GM23338 (cell line): ENCODE measurements at regions not wholly inside any gene's neighbourhood (a gene's known extent, or its start where the extent isn't known, plus 50 kb on each side); places are given as distances from the start of the nearest gene placed in this dataset.

Source experiments
- ATAC-seq: fragments of 200-7000 bp; cut with Tn5 transposase; 3 replicates; pipeline ENCODE4 v1.9.1; 2020
- DNase-seq: peaks from one replicate; pipeline ENCODE4 v3.0.0-alpha.2; 2015; ENCODE audit warnings: low spot score
- H2AFZ ChIP-seq: fragments of 200-600 bp; sonication (generic); 2 replicates; pipeline ENCODE4 v1.8.0; 2016; ENCODE audit warnings: antibody characterized with exemption, mild to moderate bottlenecking, moderate library complexity
- H3F3A ChIP-seq: fragments of 200-600 bp; sonication (generic); replicated peaks from 2 replicates; pipeline ENCODE4 v1.8.0; 2017; ENCODE audit warnings: antibody characterized with exemption, mixed run types, low read depth
- H3K27ac ChIP-seq: fragments of 200-600 bp; sonication (generic); 2 replicates; pipeline ENCODE4 v1.6.1; 2016; ENCODE audit warnings: low read depth
- H3K27me3 ChIP-seq: fragments of 200-600 bp; sonication (generic); 2 replicates; pipeline ENCODE4 v1.8.0; 2016; ENCODE audit warnings: mild to moderate bottlenecking, mixed run types, moderate library complexity; ENCODE audit not compliant: insufficient read depth
- H3K36me3 ChIP-seq: fragments of 200-600 bp; sonication (generic); 2 replicates; pipeline ENCODE4 v1.8.0; 2016; ENCODE audit warnings: mild to moderate bottlenecking; ENCODE audit not compliant: insufficient read depth
- H3K4me1 ChIP-seq: fragments of 200-600 bp; sonication (generic); 2 replicates; pipeline ENCODE4 v1.8.0; 2016; ENCODE audit warnings: mild to moderate bottlenecking, moderate library complexity; ENCODE audit not compliant: insufficient read depth
- H3K4me2 ChIP-seq: fragments of 200-600 bp; sonication (generic); 2 replicates; pipeline ENCODE4 v1.7.1; 2017; ENCODE audit warnings: mixed run types
- H3K4me3 ChIP-seq: fragments of 200-600 bp; sonication (generic); 2 replicates; pipeline ENCODE4 v1.6.1; 2016; ENCODE audit warnings: mixed run types
- H3K79me2 ChIP-seq: fragments of 200-600 bp; sonication (generic); replicated peaks from 2 replicates; pipeline ENCODE4 v1.8.0; 2017; ENCODE audit warnings: mild to moderate bottlenecking; ENCODE audit not compliant: insufficient read depth
- H3K9me2 ChIP-seq: fragments of 200-600 bp; sonication (generic); 2 replicates; pipeline ENCODE4 v1.8.0; 2017; ENCODE audit not compliant: insufficient read depth
- H4K20me1 ChIP-seq: fragments of 200-600 bp; sonication (generic); replicated peaks from 2 replicates; pipeline ENCODE4 v1.8.0; 2017; ENCODE audit warnings: mild to moderate bottlenecking; ENCODE audit not compliant: insufficient read depth
- H3K27ac Mint-ChIP-seq: 2 replicates; pipeline ENCODE4 v1.8.0; 2020; ENCODE audit warnings: inconsistent platforms, mild to moderate bottlenecking, moderate library complexity, mixed read lengths
- H3K27me3 Mint-ChIP-seq: 3 replicates; pipeline ENCODE4 v1.8.0; 2022; ENCODE audit warnings: low read depth, mild to moderate bottlenecking, moderate library complexity, mixed read lengths, inconsistent platforms; ENCODE audit not compliant: insufficient read depth, poor library complexity
- H3K36me3 Mint-ChIP-seq: 3 replicates; pipeline ENCODE4 v1.8.0; 2021; ENCODE audit warnings: low read depth, mild to moderate bottlenecking, inconsistent platforms, moderate library complexity, mixed read lengths
- H3K4me1 Mint-ChIP-seq: 3 replicates; pipeline ENCODE4 v1.8.0; 2020; ENCODE audit warnings: mild to moderate bottlenecking, inconsistent platforms, mixed read lengths
- H3K4me3 Mint-ChIP-seq: 3 replicates; pipeline ENCODE4 v1.8.0; 2021; ENCODE audit warnings: moderate library complexity, mild to moderate bottlenecking, inconsistent platforms, mixed read lengths
- H3K9me3 Mint-ChIP-seq: 3 replicates; pipeline ENCODE4 v1.8.0; 2020; ENCODE audit warnings: moderate library complexity, mild to moderate bottlenecking, inconsistent platforms, mixed read lengths
- CREB1 ChIP-seq: fragments of 250-450 bp; sonication (Bioruptor Pico); IDR thresholded peaks from 2 replicates; pipeline ENCODE4 v1.5.0; 2020; ENCODE audit warnings: low read depth, mild to moderate bottlenecking, moderate library complexity
- EZH2 ChIP-seq: fragments of 200-600 bp; sonication (generic); IDR thresholded peaks from one replicate; pipeline ENCODE4 v1.8.0; 2017; ENCODE audit warnings: antibody characterized with exemption, mild to moderate bottlenecking, low read depth; ENCODE audit not compliant: unreplicated experiment
- EZH2phosphoT487 ChIP-seq: fragments of 200-600 bp; sonication (generic); IDR thresholded peaks from one replicate; pipeline ENCODE4 v1.8.1; 2018; ENCODE audit warnings: antibody characterized with exemption; ENCODE audit not compliant: unreplicated experiment
- NANOG ChIP-seq: IDR thresholded peaks from 2 replicates; pipeline ENCODE4 v1.6.1; 2016; ENCODE audit warnings: antibody characterized with exemption, borderline replicate concordance
- STAT1 ChIP-seq: IDR thresholded peaks from one replicate; pipeline ENCODE4 v1.6.1; 2016; ENCODE audit warnings: antibody characterized with exemption; ENCODE audit not compliant: unreplicated experiment
- ZNF114 ChIP-seq: fragments of 250-450 bp; sonication (Bioruptor Pico); IDR thresholded peaks from 2 replicates; pipeline ENCODE4 v1.5.0; 2020; ENCODE audit warnings: mild to moderate bottlenecking, moderate library complexity
- ZNF331 ChIP-seq: fragments of 250-450 bp; sonication (Bioruptor Pico); IDR thresholded peaks from 2 replicates; pipeline ENCODE4 v1.5.0; 2020; ENCODE audit warnings: low read depth, mild to moderate bottlenecking, moderate library complexity
- TF ChIP-seq, protein P1 (sequence below), 2 experiments: fragments of 200-600 bp in 1 of 2; sonication (generic) in 1 of 2; conservative IDR thresholded peaks; 2 replicates each; pipeline versions ENCODE4 v1.5.1 to v1.6.1; 2016 to 2017; ENCODE audit warnings: antibody characterized with exemption in 2 of 2, low read depth in 2 of 2, mild to moderate bottlenecking in 2 of 2, moderate library complexity in 1 of 2
- TF ChIP-seq, protein P2 (sequence below): fragments of 250-450 bp; sonication (Bioruptor Pico); IDR thresholded peaks from 2 replicates; pipeline ENCODE4 v1.5.0; 2020; ENCODE audit warnings: mild to moderate bottlenecking, moderate library complexity

DNA sequence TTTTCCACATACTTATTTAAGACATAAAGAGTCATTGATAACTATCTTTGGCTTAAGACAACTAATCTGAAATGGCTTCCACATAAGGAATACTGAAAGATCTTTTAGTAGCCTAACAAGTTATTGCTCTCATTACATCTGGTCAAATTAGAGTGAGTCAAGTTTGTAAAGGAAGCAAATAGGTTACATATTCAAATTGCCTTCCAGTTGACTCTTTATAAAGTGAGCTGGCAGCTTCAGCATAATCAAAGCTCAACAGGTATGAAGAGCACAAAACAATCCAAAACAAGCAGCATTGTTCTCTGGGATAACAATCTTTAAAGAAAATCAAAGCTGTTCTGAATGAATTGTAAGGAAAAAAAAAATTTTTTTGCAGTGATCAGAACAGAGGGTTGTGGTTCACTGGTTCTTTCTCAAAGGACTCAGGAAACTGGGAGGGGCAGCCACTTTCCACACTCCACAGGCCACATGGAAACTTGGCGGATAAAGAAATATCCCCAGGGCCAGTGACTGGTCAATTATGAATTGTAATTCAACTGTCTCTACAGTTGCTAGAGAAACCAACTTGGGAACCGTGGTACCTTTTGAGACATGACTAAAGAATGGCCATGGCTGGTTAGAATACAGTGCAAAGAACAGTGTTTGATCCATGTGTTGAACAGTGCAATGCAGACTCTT, 369.3 kb upstream of the KCNH7 start:
- H3F3A ChIP-seq: no peaks in the 10 kb centered on the region
- H3K27ac ChIP-seq: no peak overlapping the region
- no peak overlapping the region for H3K4me2 ChIP-seq
- peak overlapping the region; percentile 82 for H2AFZ ChIP-seq
- H3K27me3 ChIP-seq: no peaks in the 10 kb centered on the region
- H3K27ac Mint-ChIP-seq: no peak overlapping the region
- H3K36me3 ChIP-seq: no peaks in the 10 kb centered on the region
- H3K79me2 ChIP-seq: no peaks in the 10 kb centered on the region
- no peaks in the 10 kb centered on the region for H4K20me1 ChIP-seq
- TF ChIP-seq NANOG (no peak), CREB1 (CRISPR knock-in tag) (no peak), STAT1 (no peak)
- DNase-seq (no peak), ATAC-seq (no peak)
- no peak overlapping the region for H3K4me3 Mint-ChIP-seq
- H3K9me3 Mint-ChIP-seq: no peaks in the 10 kb centered on the region
- peaks cover 9% of the 10 kb centered on the region; the same call in 2 of the 3 replicates for H3K4me1 Mint-ChIP-seq
- H3K27me3 Mint-ChIP-seq: no peaks in the 10 kb centered on the region
- no peak overlapping the region for H3K4me3 ChIP-seq
- no peaks in the 10 kb centered on the region for H3K36me3 Mint-ChIP-seq
- H3K4me1 ChIP-seq: peaks cover 6% of the 10 kb centered on the region; the same call in 1 of the 2 replicates
- no peaks in the 10 kb centered on the region for H3K9me2 ChIP-seq

DNA sequence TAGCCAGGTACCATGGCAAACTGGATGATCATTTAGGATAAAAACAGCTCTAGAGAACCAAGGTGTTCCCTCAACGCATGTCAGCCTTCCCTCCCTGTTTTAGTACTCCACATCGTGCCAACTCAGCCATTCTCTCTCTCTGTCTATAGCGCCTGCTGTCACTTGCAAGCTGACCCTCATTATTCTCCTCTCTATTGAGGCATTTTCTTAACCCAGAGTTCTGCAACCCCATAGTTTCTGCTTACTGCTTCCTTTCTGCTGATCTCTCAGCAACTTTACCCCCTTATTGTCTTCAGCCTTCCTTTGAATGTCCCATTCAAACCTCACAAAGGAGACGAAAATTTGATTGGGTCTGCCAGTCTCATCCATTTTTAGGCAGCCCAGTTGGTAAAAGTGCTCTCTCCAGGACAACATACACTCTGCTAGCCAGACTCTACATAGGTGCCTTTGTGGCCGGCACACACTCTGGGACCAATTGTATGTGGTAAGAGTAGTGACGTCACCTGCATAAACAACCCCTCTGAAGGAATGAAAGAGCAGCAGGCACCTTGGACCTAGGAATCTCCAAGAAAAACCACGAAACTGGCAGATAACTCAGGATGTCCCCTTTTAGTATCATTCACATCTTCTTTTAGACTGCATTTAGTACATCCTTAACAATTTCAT, 367.2 kb upstream of the KCNH7 start:
- H3K4me1 Mint-ChIP-seq: peaks cover 9% of the 10 kb centered on the region; the same call in 2 of the 3 replicates
- H3K4me3 Mint-ChIP-seq: no peak overlapping the region
- ATAC-seq (peak; percentile 73), DNase-seq (no peak)
- peak overlapping the region; percentile 81 for H2AFZ ChIP-seq
- peaks cover 6% of the 10 kb centered on the region; the same call in 1 of the 2 replicates for H3K4me1 ChIP-seq
- H3F3A ChIP-seq: no peaks in the 10 kb centered on the region
- no peaks in the 10 kb centered on the region for H3K36me3 ChIP-seq
- peak overlapping the region; percentile 3; the same call in 1 of the 2 replicates for H3K27ac Mint-ChIP-seq
- H3K9me3 Mint-ChIP-seq: no peaks in the 10 kb centered on the region
- no peak overlapping the region for H3K4me3 ChIP-seq
- no peak overlapping the region for H3K4me2 ChIP-seq
- H3K27me3 Mint-ChIP-seq: no peaks in the 10 kb centered on the region
- no peaks in the 10 kb centered on the region for H3K36me3 Mint-ChIP-seq
- no peak overlapping the region for H3K27ac ChIP-seq
- H3K27me3 ChIP-seq: no peaks in the 10 kb centered on the region
- no peaks in the 10 kb centered on the region for H3K9me2 ChIP-seq
- H3K79me2 ChIP-seq: no peaks in the 10 kb centered on the region
- no peaks in the 10 kb centered on the region for H4K20me1 ChIP-seq
- no peak for TF ChIP-seq ZNF331 (CRISPR knock-in tag)
- TF ChIP-seq, protein P1, sequence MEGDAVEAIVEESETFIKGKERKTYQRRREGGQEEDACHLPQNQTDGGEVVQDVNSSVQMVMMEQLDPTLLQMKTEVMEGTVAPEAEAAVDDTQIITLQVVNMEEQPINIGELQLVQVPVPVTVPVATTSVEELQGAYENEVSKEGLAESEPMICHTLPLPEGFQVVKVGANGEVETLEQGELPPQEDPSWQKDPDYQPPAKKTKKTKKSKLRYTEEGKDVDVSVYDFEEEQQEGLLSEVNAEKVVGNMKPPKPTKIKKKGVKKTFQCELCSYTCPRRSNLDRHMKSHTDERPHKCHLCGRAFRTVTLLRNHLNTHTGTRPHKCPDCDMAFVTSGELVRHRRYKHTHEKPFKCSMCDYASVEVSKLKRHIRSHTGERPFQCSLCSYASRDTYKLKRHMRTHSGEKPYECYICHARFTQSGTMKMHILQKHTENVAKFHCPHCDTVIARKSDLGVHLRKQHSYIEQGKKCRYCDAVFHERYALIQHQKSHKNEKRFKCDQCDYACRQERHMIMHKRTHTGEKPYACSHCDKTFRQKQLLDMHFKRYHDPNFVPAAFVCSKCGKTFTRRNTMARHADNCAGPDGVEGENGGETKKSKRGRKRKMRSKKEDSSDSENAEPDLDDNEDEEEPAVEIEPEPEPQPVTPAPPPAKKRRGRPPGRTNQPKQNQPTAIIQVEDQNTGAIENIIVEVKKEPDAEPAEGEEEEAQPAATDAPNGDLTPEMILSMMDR (conservative IDR thresholded peaks at IDR 0.05; ENCODE audit: low read depth in 2 of 2): no peak
- TF ChIP-seq, protein P2, sequence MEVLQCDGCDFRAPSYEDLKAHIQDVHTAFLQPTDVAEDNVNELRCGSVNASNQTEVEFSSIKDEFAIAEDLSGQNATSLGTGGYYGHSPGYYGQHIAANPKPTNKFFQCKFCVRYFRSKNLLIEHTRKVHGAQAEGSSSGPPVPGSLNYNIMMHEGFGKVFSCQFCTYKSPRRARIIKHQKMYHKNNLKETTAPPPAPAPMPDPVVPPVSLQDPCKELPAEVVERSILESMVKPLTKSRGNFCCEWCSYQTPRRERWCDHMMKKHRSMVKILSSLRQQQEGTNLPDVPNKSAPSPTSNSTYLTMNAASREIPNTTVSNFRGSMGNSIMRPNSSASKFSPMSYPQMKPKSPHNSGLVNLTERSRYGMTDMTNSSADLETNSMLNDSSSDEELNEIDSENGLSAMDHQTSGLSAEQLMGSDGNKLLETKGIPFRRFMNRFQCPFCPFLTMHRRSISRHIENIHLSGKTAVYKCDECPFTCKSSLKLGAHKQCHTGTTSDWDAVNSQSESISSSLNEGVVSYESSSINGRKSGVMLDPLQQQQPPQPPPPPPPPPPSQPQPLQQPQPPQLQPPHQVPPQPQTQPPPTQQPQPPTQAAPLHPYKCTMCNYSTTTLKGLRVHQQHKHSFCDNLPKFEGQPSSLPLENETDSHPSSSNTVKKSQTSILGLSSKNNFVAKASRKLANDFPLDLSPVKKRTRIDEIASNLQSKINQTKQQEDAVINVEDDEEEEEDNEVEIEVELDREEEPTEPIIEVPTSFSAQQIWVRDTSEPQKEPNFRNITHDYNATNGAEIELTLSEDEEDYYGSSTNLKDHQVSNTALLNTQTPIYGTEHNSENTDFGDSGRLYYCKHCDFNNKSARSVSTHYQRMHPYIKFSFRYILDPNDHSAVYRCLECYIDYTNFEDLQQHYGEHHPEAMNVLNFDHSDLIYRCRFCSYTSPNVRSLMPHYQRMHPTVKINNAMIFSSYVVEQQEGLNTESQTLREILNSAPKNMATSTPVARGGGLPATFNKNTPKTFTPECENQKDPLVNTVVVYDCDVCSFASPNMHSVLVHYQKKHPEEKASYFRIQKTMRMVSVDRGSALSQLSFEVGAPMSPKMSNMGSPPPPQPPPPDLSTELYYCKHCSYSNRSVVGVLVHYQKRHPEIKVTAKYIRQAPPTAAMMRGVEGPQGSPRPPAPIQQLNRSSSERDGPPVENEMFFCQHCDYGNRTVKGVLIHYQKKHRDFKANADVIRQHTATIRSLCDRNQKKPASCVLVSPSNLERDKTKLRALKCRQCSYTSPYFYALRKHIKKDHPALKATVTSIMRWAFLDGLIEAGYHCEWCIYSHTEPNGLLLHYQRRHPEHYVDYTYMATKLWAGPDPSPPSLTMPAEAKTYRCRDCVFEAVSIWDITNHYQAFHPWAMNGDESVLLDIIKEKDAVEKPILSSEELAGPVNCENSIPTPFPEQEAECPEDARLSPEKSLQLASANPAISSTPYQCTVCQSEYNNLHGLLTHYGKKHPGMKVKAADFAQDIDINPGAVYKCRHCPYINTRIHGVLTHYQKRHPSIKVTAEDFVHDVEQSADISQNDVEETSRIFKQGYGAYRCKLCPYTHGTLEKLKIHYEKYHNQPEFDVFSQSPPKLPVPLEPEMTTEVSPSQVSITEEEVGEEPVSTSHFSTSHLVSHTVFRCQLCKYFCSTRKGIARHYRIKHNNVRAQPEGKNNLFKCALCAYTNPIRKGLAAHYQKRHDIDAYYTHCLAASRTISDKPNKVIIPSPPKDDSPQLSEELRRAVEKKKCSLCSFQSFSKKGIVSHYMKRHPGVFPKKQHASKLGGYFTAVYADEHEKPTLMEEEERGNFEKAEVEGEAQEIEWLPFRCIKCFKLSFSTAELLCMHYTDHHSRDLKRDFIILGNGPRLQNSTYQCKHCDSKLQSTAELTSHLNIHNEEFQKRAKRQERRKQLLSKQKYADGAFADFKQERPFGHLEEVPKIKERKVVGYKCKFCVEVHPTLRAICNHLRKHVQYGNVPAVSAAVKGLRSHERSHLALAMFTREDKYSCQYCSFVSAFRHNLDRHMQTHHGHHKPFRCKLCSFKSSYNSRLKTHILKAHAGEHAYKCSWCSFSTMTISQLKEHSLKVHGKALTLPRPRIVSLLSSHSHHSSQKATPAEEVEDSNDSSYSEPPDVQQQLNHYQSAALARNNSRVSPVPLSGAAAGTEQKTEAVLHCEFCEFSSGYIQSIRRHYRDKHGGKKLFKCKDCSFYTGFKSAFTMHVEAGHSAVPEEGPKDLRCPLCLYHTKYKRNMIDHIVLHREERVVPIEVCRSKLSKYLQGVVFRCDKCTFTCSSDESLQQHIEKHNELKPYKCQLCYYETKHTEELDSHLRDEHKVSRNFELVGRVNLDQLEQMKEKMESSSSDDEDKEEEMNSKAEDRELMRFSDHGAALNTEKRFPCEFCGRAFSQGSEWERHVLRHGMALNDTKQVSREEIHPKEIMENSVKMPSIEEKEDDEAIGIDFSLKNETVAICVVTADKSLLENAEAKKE: no peak
- no peak for TF ChIP-seq CREB1 (CRISPR knock-in tag)
- TF ChIP-seq STAT1: no peak
- TF ChIP-seq EZH2: no peak
- no peak for TF ChIP-seq ZNF114 (CRISPR knock-in tag)
- no peak for TF ChIP-seq EZH2phosphoT487
